Neural progenitor cell (in vitro differentiated cells): ENCODE measurements at regions not wholly inside any gene's neighbourhood (a gene's known extent, or its start where the extent isn't known, plus 50 kb on each side); places are given as distances from the start of the nearest gene placed in this dataset.

Experiments
- CTCF ChIP-seq: fragments of 200-600 bp; sonication (generic); IDR thresholded peaks from 2 replicates; pipeline ENCODE4 v1.5.1; 2017; ENCODE audit warnings: antibody characterized with exemption, mild to moderate bottlenecking
- EZH2 ChIP-seq: fragments of 200-600 bp; sonication (generic); IDR thresholded peaks from 2 replicates; pipeline ENCODE4 v1.6.1; 2017; ENCODE audit warnings: antibody characterized with exemption, mild to moderate bottlenecking, moderate library complexity

GRCh38 chr1:48048064-48048463, 50.9 kb upstream of the TRABD2B start:
- no peak for TF ChIP-seq CTCF
- no peak for TF ChIP-seq EZH2
